Activated CD4-positive, alpha-beta T cell treated with anti-CD3 and anti-CD28 coated beads, Interleukin-2, amount 10 ng/mL, durations not matched to agents 24 days and 14 days (primary cell): ENCODE measurements at regions not wholly inside any gene's neighbourhood (a gene's known extent, or its start where the extent isn't known, plus 50 kb on each side); places are given as distances from the start of the nearest gene placed in this dataset.
"Not testable (repeated sequence)": the region's sequence is repeated elsewhere in the genome, so short reads cannot be mapped to it uniquely, and the experiment has no call there.

Source experiments
- DNase-seq: peaks from one replicate; pipeline ENCODE4 v3.0.0; 2022
- H3K27ac Mint-ChIP-seq: one replicate; pipeline ENCODE4 v1.8.0; 2022; ENCODE audit warnings: mild to moderate bottlenecking, mixed read lengths
- H3K27me3 Mint-ChIP-seq: one replicate; pipeline ENCODE4 v1.8.0; 2022; ENCODE audit warnings: mixed read lengths
- H3K36me3 Mint-ChIP-seq: one replicate; pipeline ENCODE4 v1.8.0; 2022; ENCODE audit warnings: low read depth, mild to moderate bottlenecking, mixed read lengths
- H3K4me1 Mint-ChIP-seq: one replicate; pipeline ENCODE4 v1.8.0; 2021; ENCODE audit warnings: mixed read lengths
- H3K4me3 Mint-ChIP-seq: one replicate; pipeline ENCODE4 v1.8.0; 2022; ENCODE audit warnings: mild to moderate bottlenecking, moderate library complexity, mixed read lengths
- H3K9me3 Mint-ChIP-seq: one replicate; pipeline ENCODE4 v1.8.0; 2021; ENCODE audit warnings: mixed read lengths
- intact Hi-C: fragments of 100-400 bp; cut with micrococcal nuclease; formaldehyde crosslinking; loops from one replicate; pipeline ENCODE4 v1.15.1; 2023

GRCh38 chr6:68575765-68576439 lies 59.2 kb upstream of the ADGRB3 start:
- H3K36me3 Mint-ChIP-seq, result no peaks in the 10 kb centered on the region
- no peaks in the 10 kb centered on the region for H3K27me3 Mint-ChIP-seq
- no peaks in the 10 kb centered on the region for H3K4me1 Mint-ChIP-seq
- no peak overlapping the region for H3K27ac Mint-ChIP-seq
- H3K9me3 Mint-ChIP-seq, result no peaks in the 10 kb centered on the region
- no peak overlapping the region for H3K4me3 Mint-ChIP-seq
- intact Hi-C loops, result no loop called here
- no peak for DNase-seq

GRCh38 chr6:68572975-68573374 lies 62.1 kb upstream of the ADGRB3 start:
- Mint-ChIP-seq H3K9me3 (no peaks in the 10 kb centered on the region), H3K27me3 (no peaks in the 10 kb centered on the region), H3K4me3 (no peak overlapping the region), H3K36me3 (no peaks in the 10 kb centered on the region), H3K27ac (no peak overlapping the region), H3K4me1 (no peaks in the 10 kb centered on the region)
- no peak for DNase-seq
- intact Hi-C loops, result no loop called here

- peak; percentile 65 for DNase-seq
- Mint-ChIP-seq H3K4me1 (no peaks in the 10 kb centered on the region), H3K9me3 (no peaks in the 10 kb centered on the region), H3K27me3 (no peaks in the 10 kb centered on the region), H3K4me3 (no peak overlapping the region), H3K36me3 (no peaks in the 10 kb centered on the region), H3K27ac (no peak overlapping the region)
- intact Hi-C loops, result no loop called here
These were observed 62.6 kb upstream of the ADGRB3 start for GRCh38 chr6:68572525-68572924.

GRCh38 chr6:68559716-68560115 lies 75.4 kb upstream of the ADGRB3 start:
- no peaks in the 10 kb centered on the region for H3K9me3 Mint-ChIP-seq

GRCh38 chr6:68559070-68559469 lies 76.0 kb upstream of the ADGRB3 start:
- no peak overlapping the region for H3K4me3 Mint-ChIP-seq
- no peaks in the 10 kb centered on the region for H3K9me3 Mint-ChIP-seq
- intact Hi-C loops, result no loop called here

More at GRCh38 chr6:68559716-68560115, 75.4 kb upstream of the ADGRB3 start:
- H3K27me3 Mint-ChIP-seq, result no peaks in the 10 kb centered on the region
- H3K27ac Mint-ChIP-seq, result no peak overlapping the region
- no peaks in the 10 kb centered on the region for H3K4me1 Mint-ChIP-seq
- no peaks in the 10 kb centered on the region for H3K36me3 Mint-ChIP-seq
- no peak overlapping the region for H3K4me3 Mint-ChIP-seq
- no peak for DNase-seq
- intact Hi-C loops, result no loop called here

GRCh38 chr6:68546620-68547019 lies 88.5 kb upstream of the ADGRB3 start:
- Mint-ChIP-seq H3K36me3 (no peaks in the 10 kb centered on the region), H3K9me3 (no peaks in the 10 kb centered on the region), H3K4me3 (no peak overlapping the region), H3K27me3 (no peaks in the 10 kb centered on the region), H3K4me1 (no peaks in the 10 kb centered on the region), H3K27ac (no peak overlapping the region)
- no peak for DNase-seq
- intact Hi-C loops, result no loop called here

More at GRCh38 chr6:68559070-68559469, 76.0 kb upstream of the ADGRB3 start:
- no peak overlapping the region for H3K27ac Mint-ChIP-seq
- DNase-seq, result no peak
- H3K4me1 Mint-ChIP-seq, result no peaks in the 10 kb centered on the region
- H3K27me3 Mint-ChIP-seq, result no peaks in the 10 kb centered on the region
- no peaks in the 10 kb centered on the region for H3K36me3 Mint-ChIP-seq

- H3K4me1 Mint-ChIP-seq, result no peaks in the 10 kb centered on the region
- intact Hi-C loops, result no loop called here
- no peaks in the 10 kb centered on the region for H3K27me3 Mint-ChIP-seq
- H3K9me3 Mint-ChIP-seq, result no peaks in the 10 kb centered on the region
- no peaks in the 10 kb centered on the region for H3K36me3 Mint-ChIP-seq
- H3K27ac Mint-ChIP-seq, result no peak overlapping the region
- H3K4me3 Mint-ChIP-seq, result no peak overlapping the region
- no peak for DNase-seq
These were observed 90.6 kb upstream of the ADGRB3 start for GRCh38 chr6:68544450-68544849.

GRCh38 chr6:68533339-68533795 lies 101.7 kb upstream of the ADGRB3 start:
- no peaks in the 10 kb centered on the region for H3K9me3 Mint-ChIP-seq
- H3K4me3 Mint-ChIP-seq, result no peak overlapping the region
- intact Hi-C loops, result no loop called here
- no peak for DNase-seq
- H3K4me1 Mint-ChIP-seq, result no peaks in the 10 kb centered on the region
- H3K36me3 Mint-ChIP-seq, result no peaks in the 10 kb centered on the region
- H3K27me3 Mint-ChIP-seq, result no peaks in the 10 kb centered on the region
- no peak overlapping the region for H3K27ac Mint-ChIP-seq

- Mint-ChIP-seq H3K27ac (no peak overlapping the region), H3K27me3 (no peaks in the 10 kb centered on the region), H3K36me3 (no peaks in the 10 kb centered on the region), H3K9me3 (no peaks in the 10 kb centered on the region), H3K4me3 (no peak overlapping the region), H3K4me1 (no peaks in the 10 kb centered on the region)
- no peak for DNase-seq
- intact Hi-C loops, result no loop called here
These were observed 107.4 kb upstream of the ADGRB3 start for GRCh38 chr6:68527691-68528090.

GRCh38 chr6:68506911-68507310 lies 128.2 kb upstream of the ADGRB3 start:
- Mint-ChIP-seq H3K27me3 (no peaks in the 10 kb centered on the region), H3K27ac (no peak overlapping the region), H3K4me1 (no peaks in the 10 kb centered on the region), H3K4me3 (no peak overlapping the region), H3K9me3 (no peaks in the 10 kb centered on the region), H3K36me3 (no peaks in the 10 kb centered on the region)
- intact Hi-C loops, result no loop called here
- no peak for DNase-seq

- Mint-ChIP-seq H3K4me3 (no peak overlapping the region), H3K9me3 (no peaks in the 10 kb centered on the region), H3K4me1 (no peaks in the 10 kb centered on the region), H3K36me3 (no peaks in the 10 kb centered on the region), H3K27ac (no peak overlapping the region), H3K27me3 (no peaks in the 10 kb centered on the region)
- intact Hi-C loops, result no loop called here
- DNase-seq, result no peak
These were observed 132.1 kb upstream of the ADGRB3 start for GRCh38 chr6:68502946-68503345.

GRCh38 chr6:68497927-68498326 lies 137.2 kb upstream of the ADGRB3 start:
- Mint-ChIP-seq H3K9me3 (no peaks in the 10 kb centered on the region), H3K36me3 (no peaks in the 10 kb centered on the region), H3K4me3 (no peak overlapping the region), H3K27me3 (no peaks in the 10 kb centered on the region), H3K4me1 (no peaks in the 10 kb centered on the region), H3K27ac (no peak overlapping the region)
- intact Hi-C loops, result no loop called here
- no peak for DNase-seq

GRCh38 chr6:68494880-68495279 lies 140.2 kb upstream of the ADGRB3 start:
- H3K4me1 Mint-ChIP-seq, H3K9me3 Mint-ChIP-seq, intact Hi-C loops, H3K27me3 Mint-ChIP-seq, DNase-seq, H3K27ac Mint-ChIP-seq, H3K36me3 Mint-ChIP-seq, H3K4me3 Mint-ChIP-seq: not testable (repeated sequence)

- intact Hi-C loops, result no loop called here
- peaks cover 7% of the 10 kb centered on the region for H3K9me3 Mint-ChIP-seq
- H3K27ac Mint-ChIP-seq, result no peak overlapping the region
- no peak for DNase-seq
- H3K36me3 Mint-ChIP-seq, result no peaks in the 10 kb centered on the region
- H3K4me3 Mint-ChIP-seq, result no peak overlapping the region
- H3K27me3 Mint-ChIP-seq, result no peaks in the 10 kb centered on the region
- H3K4me1 Mint-ChIP-seq, result no peaks in the 10 kb centered on the region
These were observed 158.5 kb upstream of the ADGRB3 start for GRCh38 chr6:68476611-68477010.
